Subcutaneous abdominal adipose tissue (tissue), 5 donors: ENCODE measurements at regions not wholly inside any gene's neighbourhood (a gene's known extent, or its start where the extent isn't known, plus 50 kb on each side); places are given as distances from the start of the nearest gene placed in this dataset.

ENCODE experiments used
- H3K27ac ChIP-seq: one replicate; pipeline ENCODE4 v1.7.0; 2013; ENCODE audit warnings: low read depth, mild to moderate bottlenecking, inconsistent platforms, low read length, moderate library complexity
- H3K27me3 ChIP-seq, 5 donors: one replicate each; pipeline ENCODE4 v1.7.0; 2013; ENCODE audit warnings: low read length in 5 of 5, inconsistent platforms in 1 of 5; ENCODE audit not compliant: control insufficient read depth in 5 of 5, insufficient read depth in 4 of 5
- H3K36me3 ChIP-seq, 5 donors: one replicate each; pipeline ENCODE4 v1.7.0; 2013; ENCODE audit warnings: low read length in 5 of 5; ENCODE audit not compliant: control insufficient read depth in 5 of 5, insufficient read depth in 5 of 5
- H3K4me1 ChIP-seq, 5 donors: one replicate each; pipeline ENCODE4 v1.7.0; 2013; ENCODE audit warnings: low read length in 5 of 5, mild to moderate bottlenecking in 3 of 5, moderate library complexity in 1 of 5; ENCODE audit not compliant: control insufficient read depth in 5 of 5, insufficient read depth in 5 of 5
- H3K4me3 ChIP-seq, 5 donors: one replicate each; pipeline ENCODE4 v1.7.0; 2013; ENCODE audit warnings: low read length in 5 of 5, low read depth in 1 of 5
- H3K9ac ChIP-seq, 5 donors: one replicate each; pipeline ENCODE4 v1.7.0; 2013; ENCODE audit warnings: low read length in 5 of 5, mild to moderate bottlenecking in 4 of 5, moderate library complexity in 3 of 5
- H3K9me3 ChIP-seq, 5 donors: one replicate each; pipeline ENCODE4 v1.7.0; 2013; ENCODE audit warnings: low read length in 5 of 5; ENCODE audit not compliant: control insufficient read depth in 5 of 5
- donor health status: healthy.
- donor health status: healthy.
- donor health status: healthy.
- donor health status: healthy.
- donor health status: healthy.

DNA sequence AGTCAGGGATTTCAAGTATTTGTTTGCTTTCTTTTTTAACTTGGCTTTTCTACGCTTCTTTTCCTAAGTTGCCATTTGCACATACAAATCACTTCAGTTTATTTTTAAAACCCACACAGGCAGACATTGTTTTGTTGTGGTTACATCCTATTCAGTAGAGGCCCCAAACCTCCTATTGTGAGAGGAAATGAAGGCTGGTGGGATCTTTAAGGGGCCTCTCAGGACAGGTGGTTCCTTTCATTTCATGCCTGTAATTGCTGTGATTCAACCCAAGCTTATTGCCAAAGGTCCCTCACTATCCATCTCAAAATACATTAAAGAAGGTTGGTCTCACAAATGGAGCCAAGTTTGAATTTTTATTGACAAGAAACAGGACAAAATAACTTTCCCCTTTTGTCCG, 257.1 kb downstream of the ADAMTS20 start:
- Histone ChIP-seq H3K9me3 (no peaks in the 10 kb centered on the region), H3K9ac (no peak overlapping the region), H3K36me3 (no peaks in the 10 kb centered on the region), H3K27me3 (no peaks in the 10 kb centered on the region), H3K4me3 (no peak overlapping the region), H3K4me1 (no peaks in the 10 kb centered on the region), H3K27ac (no peak overlapping the region)

DNA sequence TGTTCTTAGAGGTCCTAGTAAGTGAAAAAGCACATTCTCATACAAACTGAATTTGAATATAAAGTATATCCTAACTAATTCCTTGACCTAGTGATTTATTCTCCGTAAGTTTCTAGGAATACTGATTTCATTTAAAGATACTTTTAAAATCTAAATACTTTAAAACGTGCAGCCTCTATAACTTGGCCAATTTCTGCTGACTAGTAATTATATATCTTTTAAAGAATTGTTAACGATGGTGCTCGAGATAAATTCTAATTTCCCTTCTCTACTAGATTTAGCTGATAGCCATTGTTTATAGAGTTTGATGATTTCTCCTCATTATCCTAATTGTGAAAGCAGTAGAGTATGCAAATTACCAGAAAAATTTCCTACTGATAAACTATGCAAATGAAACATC, 257.9 kb downstream of the ADAMTS20 start:
- no peak overlapping the region for H3K4me3 ChIP-seq
- no peak overlapping the region for H3K27ac ChIP-seq
- no peaks in the 10 kb centered on the region for H3K36me3 ChIP-seq
- H3K4me1 ChIP-seq = peaks cover 0 to 6% (median 4%) of the 10 kb centered on the region in 5 donors
- no peak overlapping the region for H3K9ac ChIP-seq
- H3K27me3 ChIP-seq = no peaks in the 10 kb centered on the region
- H3K9me3 ChIP-seq = no peaks in the 10 kb centered on the region

DNA sequence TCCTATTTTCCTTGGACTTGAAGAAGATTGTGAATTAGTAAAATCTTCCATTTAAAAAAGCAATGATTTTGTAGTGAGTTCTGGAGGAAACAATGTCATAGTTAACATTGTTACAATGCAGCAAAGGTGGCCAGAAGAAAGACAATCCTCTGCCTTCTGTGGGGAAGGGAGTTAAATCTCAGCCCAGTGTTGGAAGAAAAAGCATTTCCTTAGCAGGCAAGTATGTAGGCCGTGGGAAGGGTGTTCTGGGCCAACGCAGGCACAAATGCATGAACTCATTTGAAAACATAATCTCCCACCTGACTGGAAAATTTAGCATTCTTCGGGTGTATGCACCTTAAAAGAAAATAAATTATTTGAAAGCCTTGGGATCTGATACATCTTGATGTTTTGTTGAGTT, 258.6 kb downstream of the ADAMTS20 start:
- Histone ChIP-seq H3K27me3 (peaks cover 0 to 4% (median 0%) of the 10 kb centered on the region in 5 donors), H3K4me1 (peaks cover 0 to 7% (median 5%) of the 10 kb centered on the region in 5 donors), H3K36me3 (no peaks in the 10 kb centered on the region), H3K4me3 (no peak overlapping the region), H3K9me3 (no peaks in the 10 kb centered on the region), H3K9ac (no peak overlapping the region), H3K27ac (no peak overlapping the region)

DNA sequence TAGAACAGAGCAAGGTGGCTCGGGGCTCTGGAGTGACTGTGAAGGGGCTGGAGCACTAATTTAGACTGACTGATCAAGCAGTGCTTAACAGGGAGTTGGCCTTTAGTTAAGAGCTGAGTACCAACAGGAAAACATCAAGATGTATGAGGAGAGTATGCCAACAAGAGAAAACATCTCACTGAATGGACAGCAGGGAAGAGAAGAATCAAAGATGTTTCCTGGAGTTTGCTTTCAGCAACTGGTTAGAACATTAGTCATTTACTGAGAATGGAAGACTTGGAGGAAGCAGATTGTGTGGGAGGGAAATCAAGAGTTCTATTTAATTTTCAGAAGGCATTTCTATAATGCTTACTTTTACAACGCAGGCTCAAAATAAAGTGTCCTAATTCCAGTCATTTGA, 259.3 kb downstream of the ADAMTS20 start:
- H3K9ac ChIP-seq = no peak overlapping the region
- no peak overlapping the region for H3K27ac ChIP-seq
- peaks cover 0 to 4% (median 0%) of the 10 kb centered on the region in 5 donors for H3K27me3 ChIP-seq

GRCh38 chr12:43291516-43291915, 260.5 kb downstream of the ADAMTS20 start:
- no peak overlapping the region for H3K27ac ChIP-seq
- peaks cover 0 to 7% (median 5%) of the 10 kb centered on the region in 5 donors for H3K4me1 ChIP-seq
- H3K9me3 ChIP-seq = no peaks in the 10 kb centered on the region
- H3K36me3 ChIP-seq = no peaks in the 10 kb centered on the region
- no peak overlapping the region for H3K9ac ChIP-seq
- no peak overlapping the region for H3K4me3 ChIP-seq
- peaks cover 0 to 4% (median 0%) of the 10 kb centered on the region in 5 donors for H3K27me3 ChIP-seq

More for the DNA sequence above, 259.3 kb downstream of the ADAMTS20 start:
- H3K4me3 ChIP-seq = no peak overlapping the region
- H3K4me1 ChIP-seq = peaks cover 0 to 7% (median 5%) of the 10 kb centered on the region in 5 donors
- no peaks in the 10 kb centered on the region for H3K9me3 ChIP-seq
- H3K36me3 ChIP-seq = no peaks in the 10 kb centered on the region

DNA sequence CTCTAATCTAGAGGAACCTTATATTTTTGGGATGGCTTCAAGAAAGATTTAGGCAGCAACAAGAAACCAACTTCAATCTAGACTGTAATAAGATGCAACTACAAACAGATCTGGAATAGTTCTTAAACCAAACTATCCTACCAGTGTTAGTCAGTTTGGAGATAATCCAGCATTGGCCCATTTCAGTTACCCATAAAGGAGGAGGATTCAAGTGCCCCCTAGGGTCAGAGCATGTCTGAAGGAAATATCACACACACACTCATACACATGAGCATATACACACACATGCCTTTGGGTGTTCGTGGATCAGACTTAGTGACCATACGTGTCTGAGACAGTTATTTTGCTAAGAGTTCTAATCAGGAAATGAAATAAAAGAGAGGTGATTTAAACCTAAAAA, 261.2 kb downstream of the ADAMTS20 start:
- Histone ChIP-seq H3K4me1 (peaks cover 0 to 7% (median 5%) of the 10 kb centered on the region in 5 donors), H3K9ac (no peak overlapping the region), H3K36me3 (no peaks in the 10 kb centered on the region), H3K27ac (no peak overlapping the region), H3K9me3 (no peaks in the 10 kb centered on the region), H3K4me3 (no peak overlapping the region), H3K27me3 (peaks cover 0 to 4% (median 0%) of the 10 kb centered on the region in 5 donors)

GRCh38 chr12:43289426-43289801, 262.6 kb downstream of the ADAMTS20 start:
- no peak overlapping the region for H3K9ac ChIP-seq
- H3K4me1 ChIP-seq = peaks cover 0 to 10% (median 7%) of the 10 kb centered on the region in 5 donors
- no peaks in the 10 kb centered on the region for H3K9me3 ChIP-seq
- no peak overlapping the region for H3K27ac ChIP-seq
- peaks cover 0 to 4% (median 0%) of the 10 kb centered on the region in 5 donors for H3K27me3 ChIP-seq
- H3K4me3 ChIP-seq = no peak overlapping the region
- no peaks in the 10 kb centered on the region for H3K36me3 ChIP-seq

DNA sequence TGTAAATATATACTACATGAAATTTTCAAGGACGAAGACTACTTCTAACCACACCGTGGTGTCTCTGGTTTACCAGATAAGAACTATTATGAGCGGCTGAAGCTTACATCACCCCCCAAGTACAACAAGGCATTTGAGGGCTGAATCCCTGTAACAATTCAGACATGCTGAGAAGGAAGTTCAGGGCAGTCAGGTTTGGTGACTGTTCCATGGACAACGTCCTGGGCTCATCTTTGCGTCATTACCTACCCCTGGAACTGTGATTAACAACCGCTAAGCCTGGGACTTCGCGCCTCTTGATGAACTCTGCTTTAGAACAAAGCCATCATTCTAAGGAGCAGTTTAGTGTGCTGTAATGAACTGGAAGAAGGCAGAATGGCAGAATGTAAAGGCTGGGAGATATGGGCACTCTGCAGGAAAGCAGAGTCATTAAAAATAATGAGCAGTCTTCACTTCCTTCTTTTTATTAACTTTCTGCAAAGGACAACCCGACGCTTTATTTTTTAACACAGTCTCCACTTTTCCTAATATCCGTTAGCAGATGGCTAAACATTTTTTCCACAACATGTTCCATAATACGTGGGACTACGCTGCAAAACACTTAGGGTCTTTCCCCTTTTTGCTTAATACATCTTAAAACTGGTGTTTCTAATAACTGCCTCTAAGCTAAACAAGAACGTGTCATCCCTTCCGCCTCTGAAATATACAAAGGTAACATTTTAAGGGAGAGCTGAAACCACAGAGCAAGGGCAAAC, 263.2 kb downstream of the ADAMTS20 start:
- peaks cover 0 to 4% (median 0%) of the 10 kb centered on the region in 5 donors for H3K27me3 ChIP-seq
- H3K36me3 ChIP-seq = no peaks in the 10 kb centered on the region
- H3K27ac ChIP-seq = no peak overlapping the region
- no peak overlapping the region for H3K4me3 ChIP-seq
- no peak overlapping the region for H3K9ac ChIP-seq
- peaks cover 0 to 10% (median 7%) of the 10 kb centered on the region in 5 donors for H3K4me1 ChIP-seq
- H3K9me3 ChIP-seq = no peaks in the 10 kb centered on the region

DNA sequence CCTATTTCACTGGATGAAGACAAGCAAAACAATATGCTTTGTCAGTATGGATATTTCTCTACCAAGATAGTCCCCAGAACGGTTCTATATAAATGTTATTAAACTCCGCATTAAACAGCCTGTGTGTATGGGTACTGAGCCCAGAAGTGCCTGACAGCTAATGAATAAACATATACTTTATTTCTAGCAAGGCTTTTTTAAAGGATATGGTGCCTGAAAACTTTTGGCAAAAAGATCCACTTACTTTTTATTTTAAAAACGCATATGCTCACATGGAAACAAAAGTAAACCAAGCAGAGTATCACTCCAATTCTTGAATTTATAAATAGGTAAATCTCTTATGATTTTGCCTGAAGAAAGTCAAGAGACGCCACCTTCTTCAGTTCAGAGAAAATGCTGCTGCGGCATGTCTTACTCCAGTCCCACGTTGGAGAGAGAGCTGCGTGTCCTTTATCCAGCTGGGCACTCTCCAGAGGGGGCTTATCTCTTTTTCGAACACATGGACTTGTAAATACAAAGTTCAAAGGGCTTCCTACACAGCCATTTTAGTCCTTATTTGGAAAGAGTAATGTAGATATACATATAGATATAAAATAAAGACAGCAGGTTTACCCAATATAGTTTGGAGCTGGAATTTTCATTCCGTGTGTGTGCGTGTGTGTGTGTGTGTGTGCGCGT, 264.2 kb downstream of the ADAMTS20 start:
- Histone ChIP-seq H3K9ac (no peak overlapping the region), H3K4me1 (peaks cover 0 to 10% (median 7%) of the 10 kb centered on the region in 5 donors), H3K27ac (no peak overlapping the region), H3K9me3 (no peaks in the 10 kb centered on the region), H3K4me3 (no peak overlapping the region), H3K36me3 (no peaks in the 10 kb centered on the region), H3K27me3 (peaks cover 0 to 4% (median 0%) of the 10 kb centered on the region in 5 donors)

DNA sequence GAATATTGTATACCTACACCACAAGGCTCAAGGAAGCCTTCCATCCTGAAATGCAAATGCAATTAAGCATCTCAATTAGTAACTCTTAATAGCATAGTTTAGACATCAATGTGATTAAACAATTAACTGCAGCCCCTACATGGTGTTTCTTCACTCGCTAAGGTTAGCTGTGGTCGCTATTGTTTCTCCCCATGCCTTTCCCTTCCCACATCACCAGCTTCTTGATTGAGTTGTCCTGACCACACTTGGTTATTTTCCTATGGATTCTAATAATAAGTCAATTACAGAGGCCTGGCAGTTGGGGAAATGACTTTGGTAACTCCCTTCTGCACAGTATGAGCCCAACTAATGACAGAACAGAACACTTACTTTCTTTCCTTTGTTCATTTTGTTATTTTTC, 265.0 kb downstream of the ADAMTS20 start:
- H3K9me3 ChIP-seq = no peaks in the 10 kb centered on the region
- no peak overlapping the region for H3K4me3 ChIP-seq
- no peaks in the 10 kb centered on the region for H3K36me3 ChIP-seq
- no peak overlapping the region for H3K9ac ChIP-seq
- peaks cover 0 to 10% (median 7%) of the 10 kb centered on the region in 5 donors for H3K4me1 ChIP-seq
- H3K27ac ChIP-seq = no peak overlapping the region
- H3K27me3 ChIP-seq = peaks cover 0 to 4% (median 0%) of the 10 kb centered on the region in 5 donors
